ENCODE measurements at regions not wholly inside any gene's neighbourhood (a gene's known extent, or its start where the extent isn't known, plus 50 kb on each side); places are given as distances from the start of the nearest gene placed in this dataset.
A peak's percentile ranks its signal among the peaks of the same experiment; 100 is the strongest.

DNA sequence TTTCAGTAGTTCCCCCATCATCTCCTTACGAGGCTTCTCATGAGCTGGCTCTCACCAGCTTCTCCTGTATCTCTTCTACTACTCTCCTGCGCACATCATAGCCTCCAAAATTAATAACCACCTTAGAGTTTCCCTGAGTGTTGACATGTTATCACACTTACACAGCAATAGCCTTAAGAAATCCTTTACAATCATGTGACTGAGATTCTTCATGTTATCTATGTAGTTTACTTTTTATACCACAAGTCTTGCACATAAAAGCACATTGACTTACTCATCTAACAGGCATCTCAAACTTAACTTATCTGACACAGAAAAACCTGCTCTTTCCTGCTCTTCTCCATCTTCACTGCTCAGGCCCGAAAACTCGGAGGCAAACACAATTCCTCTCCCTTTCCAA is 103.7 kb upstream of the TAB2 start:
- no peak for DNase-seq (ENCODE audit: low read depth in 1 of 2, low spot score in 1 of 2)

DNA sequence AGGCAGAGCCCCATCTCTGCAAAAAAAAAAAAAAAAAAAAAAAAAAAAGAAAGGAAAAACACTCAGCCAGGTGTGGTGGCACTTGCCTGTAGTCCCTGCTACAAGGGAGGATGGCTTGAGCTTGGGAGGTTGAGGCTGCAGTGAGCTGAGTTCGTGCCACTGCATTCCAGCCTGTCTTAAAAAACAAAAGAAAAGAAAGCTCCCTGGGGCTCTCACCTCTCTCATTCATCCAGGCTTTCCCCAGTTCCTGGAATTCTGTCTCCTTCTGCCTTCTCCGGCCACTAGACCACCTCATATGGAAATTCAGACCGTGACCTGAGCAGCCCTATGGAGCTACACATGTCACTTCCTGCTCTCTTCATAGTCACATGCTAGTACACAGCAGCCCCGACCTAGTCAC is 101.1 kb upstream of the TAB2 start:
- DNase-seq (ENCODE audit: low read depth in 1 of 2, low spot score in 1 of 2), result no peak

GRCh38 chr6:149217466-149217888 is 100.0 kb upstream of the TAB2 start:
- no peak for DNase-seq (ENCODE audit: low read depth in 1 of 2, low spot score in 1 of 2)

GRCh38 chr6:149218471-149218870 is 99.0 kb upstream of the TAB2 start:
- no peak for DNase-seq (ENCODE audit: low read depth in 1 of 2, low spot score in 1 of 2)

DNA sequence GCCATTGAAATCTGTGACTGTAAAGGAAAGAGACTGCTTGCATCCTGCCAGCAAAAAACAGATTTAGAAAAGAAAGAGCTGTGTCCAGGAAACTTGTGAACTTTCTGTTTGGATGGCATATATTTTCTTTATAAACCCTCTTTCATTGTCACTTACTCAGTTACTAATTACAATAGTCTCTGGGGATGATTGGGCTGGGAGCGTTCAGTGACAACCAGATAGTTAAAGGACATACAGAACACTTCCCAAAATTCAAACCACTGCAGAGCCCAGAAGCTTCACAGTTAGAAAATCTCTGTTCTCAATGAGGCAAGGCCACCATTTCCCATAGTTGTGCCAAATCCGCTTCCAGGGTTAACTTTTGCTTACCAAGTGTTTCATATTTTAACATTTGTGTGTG is 98.6 kb upstream of the TAB2 start:
- DNase-seq (ENCODE audit: low read depth in 1 of 2, low spot score in 1 of 2), result no peak

DNA sequence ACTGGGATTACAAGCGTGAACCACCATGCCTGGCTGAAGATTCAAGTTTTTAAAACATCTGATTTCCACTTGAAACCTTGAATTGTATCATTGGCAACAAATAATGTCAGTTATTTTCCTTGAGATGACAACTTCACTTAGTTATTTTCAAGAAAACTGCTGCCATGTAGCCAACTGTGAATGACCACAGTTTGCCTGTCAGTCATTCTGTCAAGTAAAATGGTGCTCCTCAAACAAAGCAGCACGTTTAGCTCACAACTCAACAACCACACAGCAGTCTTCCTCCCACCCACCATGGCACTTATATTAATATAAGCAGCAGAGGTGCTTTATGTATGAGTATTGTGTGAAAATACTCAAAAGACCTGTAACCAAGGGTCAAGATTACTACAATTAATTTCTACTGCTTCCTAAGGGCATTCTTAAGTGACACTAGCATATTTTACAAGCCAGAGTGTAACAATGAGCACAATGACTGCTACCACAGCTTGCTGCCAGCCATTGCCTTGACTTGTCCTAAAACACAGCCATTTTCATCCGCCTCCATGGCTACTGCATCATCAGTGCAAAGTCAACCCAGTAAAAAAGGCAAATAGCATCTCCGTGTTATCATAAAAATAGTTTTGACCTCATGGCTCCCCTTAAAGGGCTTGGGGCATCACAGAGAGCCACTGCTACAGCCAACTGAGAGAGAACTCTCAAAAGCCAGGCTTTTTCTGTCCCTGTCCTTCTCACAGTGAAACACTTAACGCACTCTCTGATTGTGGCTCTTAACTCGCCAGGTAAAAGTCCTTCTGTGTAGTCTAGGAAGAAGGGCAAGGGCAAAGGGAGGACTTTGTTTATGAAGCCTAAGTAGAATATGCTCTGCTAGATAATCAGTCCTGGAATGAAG is 96.4 kb upstream of the TAB2 start:
- no peak for DNase-seq (ENCODE audit: low read depth in 1 of 2, low spot score in 1 of 2)

- no peak for DNase-seq (ENCODE audit: low read depth in 1 of 2, low spot score in 1 of 2)
These were observed 95.8 kb upstream of the TAB2 start for GRCh38 chr6:149221774-149222070.

DNA sequence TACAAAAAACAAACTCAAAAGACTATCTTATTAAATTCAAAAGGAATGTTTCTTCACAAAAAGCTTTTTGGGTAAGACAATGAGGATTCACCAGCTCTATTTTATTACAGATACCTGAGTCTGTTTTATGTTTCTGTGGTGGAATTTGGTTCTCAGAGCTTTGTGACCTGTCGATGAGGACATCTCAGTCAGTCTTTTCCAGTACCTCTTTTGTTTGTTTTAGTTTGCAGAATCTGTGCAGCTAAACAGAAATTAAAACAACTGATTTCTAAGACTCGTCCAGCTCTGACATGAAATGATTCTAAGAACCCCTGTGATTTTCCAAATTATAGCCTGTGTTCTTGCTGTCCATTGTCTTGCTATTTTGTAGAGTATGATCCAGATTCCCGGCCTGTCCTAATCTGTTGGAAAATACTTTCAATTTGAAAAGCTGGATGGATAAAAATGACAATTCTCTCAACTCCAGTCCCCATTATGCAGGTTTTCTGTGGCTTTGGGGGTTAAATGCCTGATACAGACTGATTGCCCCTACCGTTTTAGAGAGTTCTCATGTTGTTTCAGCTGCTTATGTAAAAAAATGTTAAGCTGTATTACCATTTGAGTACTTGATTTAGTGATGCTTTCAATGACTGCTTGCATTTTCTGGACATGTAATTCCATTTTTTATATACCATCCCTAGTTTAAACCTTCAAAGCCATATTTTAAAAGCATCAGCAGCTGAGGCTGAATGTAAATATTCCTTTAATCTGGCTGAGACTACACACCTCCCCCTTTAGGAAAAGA is 94.2 kb upstream of the TAB2 start:
- DNase-seq (ENCODE audit: low read depth in 1 of 2, low spot score in 1 of 2), result no peak

- DNase-seq (ENCODE audit: low read depth in 1 of 2, low spot score in 1 of 2), result no peak
These were observed 93.6 kb upstream of the TAB2 start for GRCh38 chr6:149223904-149224351.

GRCh38 chr6:149224399-149224798 is 93.1 kb upstream of the TAB2 start:
- DNase-seq (ENCODE audit: low read depth in 1 of 2, low spot score in 1 of 2), result no peak

GRCh38 chr6:149225370-149225769 is 92.1 kb upstream of the TAB2 start:
- DNase-seq (ENCODE audit: low read depth in 1 of 2, low spot score in 1 of 2), result no peak

GRCh38 chr6:149225946-149226345 is 91.6 kb upstream of the TAB2 start:
- no peak for DNase-seq (ENCODE audit: low read depth in 1 of 2, low spot score in 1 of 2)

DNA sequence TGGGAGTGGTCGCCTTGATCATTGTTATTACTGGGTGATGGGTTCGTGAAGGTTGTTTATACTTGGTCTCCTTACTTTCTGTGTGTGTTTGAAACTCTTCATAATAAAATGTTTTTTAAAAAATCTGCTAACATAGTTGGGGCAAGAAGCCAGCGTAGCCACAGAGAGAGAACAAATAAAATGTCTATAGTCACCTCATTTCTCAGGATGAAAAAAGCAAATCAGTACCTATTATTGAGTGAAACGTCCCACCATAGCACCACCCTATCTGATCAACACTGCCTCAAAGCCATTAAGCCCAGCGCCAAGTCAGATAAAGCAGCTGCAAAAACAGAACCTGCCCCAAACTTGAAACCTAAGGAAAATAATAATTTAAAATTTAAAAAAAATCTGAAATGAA is 89.7 kb upstream of the TAB2 start:
- no peak for DNase-seq (ENCODE audit: low read depth in 1 of 2, low spot score in 1 of 2)

DNA sequence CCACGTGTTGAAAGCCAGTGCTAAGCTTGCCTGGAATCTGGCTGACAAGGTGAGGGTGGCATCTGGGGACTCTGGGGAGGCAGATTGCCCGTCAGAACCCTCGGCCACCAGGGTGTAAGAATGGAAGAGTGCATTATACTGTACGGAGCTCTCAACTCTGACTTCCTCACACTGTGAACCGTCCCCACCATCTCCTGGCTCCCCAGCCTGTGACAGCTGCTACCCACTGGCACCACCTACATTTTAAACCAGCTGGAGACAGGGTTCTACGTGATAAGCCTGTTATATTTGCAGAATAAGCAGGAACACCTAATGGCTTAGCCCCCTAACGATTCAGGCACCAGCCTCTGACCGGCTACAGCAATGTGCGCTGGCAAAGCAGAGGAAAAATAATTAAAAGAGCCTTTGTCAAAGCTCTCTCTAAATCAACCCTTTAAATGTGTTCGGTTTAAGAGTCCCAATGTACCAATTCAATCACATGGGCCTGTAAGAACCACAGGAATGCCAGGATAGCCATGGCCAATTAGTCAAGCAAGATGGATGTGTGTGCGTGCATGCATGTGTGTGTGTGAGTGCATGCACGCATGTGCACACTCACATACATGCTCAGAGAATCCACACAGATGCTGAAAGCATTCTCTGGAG is 89.1 kb upstream of the TAB2 start:
- no peak for DNase-seq (ENCODE audit: low read depth in 1 of 2, low spot score in 1 of 2)

DNA sequence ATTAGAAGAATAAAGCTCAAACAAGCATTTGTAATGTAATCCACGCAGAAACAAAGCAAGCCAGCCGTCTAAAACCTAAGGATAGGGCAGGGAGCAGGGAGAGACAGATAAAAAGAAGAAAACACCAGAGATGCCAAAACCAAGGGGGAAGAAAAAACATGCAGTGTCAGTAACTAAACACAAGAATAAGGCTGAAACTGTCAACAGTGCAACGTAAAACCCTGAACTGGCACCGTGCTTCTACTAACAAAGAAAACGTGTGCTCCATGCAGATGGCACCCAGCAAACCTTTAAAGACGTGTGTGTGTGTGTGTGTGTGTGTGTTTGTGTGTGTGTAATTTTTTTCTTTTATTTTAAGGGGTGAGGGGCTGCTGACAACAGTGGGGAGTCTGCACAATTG is 88.4 kb upstream of the TAB2 start:
- DNase-seq (ENCODE audit: low read depth in 1 of 2, low spot score in 1 of 2), result no peak

GRCh38 chr6:149230712-149231460 is 86.6 kb upstream of the TAB2 start:
- no peak for DNase-seq (ENCODE audit: low read depth in 1 of 2, low spot score in 1 of 2)

DNA sequence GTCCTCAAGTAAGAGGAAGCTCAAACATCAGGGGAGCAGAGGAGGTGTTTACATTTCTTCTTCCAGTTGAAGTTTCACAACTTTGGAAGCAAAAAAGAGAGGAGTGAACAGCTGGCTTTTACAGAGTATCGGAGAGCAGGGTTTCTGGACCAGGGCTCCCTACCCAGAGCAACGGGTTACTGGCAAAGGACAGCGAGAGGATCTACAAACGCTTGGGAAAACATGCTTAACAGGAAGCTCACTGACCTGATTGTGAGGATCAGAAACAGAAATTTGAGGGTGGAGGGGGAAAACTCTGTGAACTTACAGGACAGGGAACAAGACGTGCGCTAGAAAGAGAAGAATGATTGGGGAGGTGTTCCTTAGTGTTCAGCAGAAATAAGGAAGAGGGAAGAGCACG is 85.7 kb upstream of the TAB2 start:
- no peak for DNase-seq (ENCODE audit: low read depth in 1 of 2, low spot score in 1 of 2)

DNA sequence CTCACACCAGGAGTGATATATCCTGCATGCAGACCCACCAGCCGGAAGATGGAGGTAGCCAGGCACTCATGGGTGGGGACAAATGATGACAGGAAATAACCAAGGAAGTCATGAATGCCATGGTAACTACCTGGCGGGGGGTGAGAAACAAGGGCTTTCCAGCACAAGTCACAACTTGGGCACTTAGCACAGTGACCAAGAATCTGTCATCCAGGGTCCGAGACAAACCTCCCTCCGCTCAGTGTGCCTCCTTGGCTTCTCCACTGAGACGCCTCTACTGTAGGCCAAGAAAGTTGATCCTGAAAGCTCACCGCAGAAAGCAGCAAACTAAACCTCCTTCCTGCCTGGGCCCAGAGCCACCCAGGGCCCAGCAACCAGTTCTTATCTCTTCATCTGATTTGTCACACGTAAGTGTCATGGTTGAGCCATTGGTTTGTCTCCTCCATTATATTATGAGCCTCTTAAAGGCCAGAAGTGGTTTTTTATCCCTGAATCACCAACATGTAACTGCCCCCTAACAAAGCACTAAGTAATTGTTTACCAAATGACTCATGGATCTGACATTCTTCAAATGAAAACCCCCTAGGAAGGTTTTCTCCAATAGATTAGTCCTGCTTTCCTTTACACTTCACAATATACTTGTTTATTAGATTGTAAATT is 84.3 kb upstream of the TAB2 start:
- peak; percentile 21 to 39 for DNase-seq (ENCODE audit: low read depth in 1 of 2, low spot score in 1 of 2)

DNA sequence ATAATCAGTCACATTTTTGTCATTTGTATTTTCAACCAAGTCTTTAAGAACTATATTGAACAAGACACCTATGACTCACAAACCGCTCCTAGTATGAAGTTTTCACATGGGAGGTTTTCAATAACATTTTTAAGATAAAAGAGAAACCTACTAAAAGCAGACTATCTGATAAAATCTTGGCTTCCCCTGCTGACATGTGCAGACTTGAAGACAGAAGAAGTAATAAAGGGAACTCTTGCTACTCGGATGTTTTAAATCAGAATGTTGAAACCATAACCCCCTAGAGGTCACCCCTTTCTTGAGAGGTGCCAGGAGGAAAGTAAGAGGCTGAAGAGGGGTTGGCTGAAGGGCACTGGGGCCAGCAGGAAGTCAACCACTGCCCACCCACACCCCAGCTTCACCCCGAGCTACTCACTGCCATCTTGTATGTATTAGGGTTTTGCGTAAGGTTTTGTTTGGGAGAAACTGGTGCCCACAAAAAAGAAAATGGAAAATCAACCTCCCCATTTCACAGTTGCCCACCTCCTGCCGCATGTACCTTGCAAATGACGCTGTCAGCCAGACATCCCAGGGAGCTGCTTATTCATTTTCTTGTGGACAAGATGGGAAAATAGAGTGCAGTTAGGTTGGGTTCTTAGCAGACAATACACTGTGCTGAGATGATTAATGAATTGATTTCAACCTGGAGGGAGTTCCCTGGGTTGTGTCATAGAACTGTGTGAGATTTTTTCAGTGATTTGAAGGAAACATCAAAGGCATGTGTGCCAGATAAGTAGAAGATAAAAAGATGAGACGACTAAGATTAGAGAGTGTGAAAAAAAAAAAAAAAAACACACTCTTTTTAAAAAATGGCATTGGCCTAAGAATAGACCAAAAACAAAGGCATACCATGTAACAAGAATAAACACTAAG is 83.2 kb upstream of the TAB2 start:
- DNase-seq (ENCODE audit: low read depth in 1 of 2, low spot score in 1 of 2), result peak; percentile 25 to 33

GRCh38 chr6:149235130-149235561 is 82.4 kb upstream of the TAB2 start:
- DNase-seq (ENCODE audit: low read depth in 1 of 2, low spot score in 1 of 2), result no peak
